G401.6 (cell line): ENCODE measurements at regions not wholly inside any gene's neighbourhood (a gene's known extent, or its start where the extent isn't known, plus 50 kb on each side); places are given as distances from the start of the nearest gene placed in this dataset.
"Not testable (repeated sequence)": the region's sequence is repeated elsewhere in the genome, so short reads cannot be mapped to it uniquely, and the experiment has no call there.

ENCODE experiments used
- FAIRE-seq: peaks from 2 replicates; lab custom pipeline; 2012; peaks lifted over from hg19 to GRCh38; lab: Jason Lieb, UNC

- FAIRE-seq: peak; percentile 33
Observed at GRCh38 chr13:18824678-18825077, 356.9 kb downstream of the TUBA3C start.

GRCh38 chr13:18822655-18823639 is 358.7 kb downstream of the TUBA3C start:
- FAIRE-seq: not testable (repeated sequence)

GRCh38 chr13:18773988-18774387 is 407.6 kb downstream of the TUBA3C start:
- not testable (repeated sequence) for FAIRE-seq

- FAIRE-seq: not testable (repeated sequence)
Observed at GRCh38 chr13:18741696-18742095, 439.9 kb downstream of the TUBA3C start.

GRCh38 chr13:18739310-18739709 is 442.3 kb downstream of the TUBA3C start:
- FAIRE-seq: no peak

- not testable (repeated sequence) for FAIRE-seq
Observed at GRCh38 chr13:18738086-18738485, 443.5 kb downstream of the TUBA3C start.

- FAIRE-seq: not testable (repeated sequence)
Observed at GRCh38 chr13:18727138-18727537, 454.5 kb downstream of the TUBA3C start.

GRCh38 chr13:18726524-18726923 is 455.1 kb downstream of the TUBA3C start:
- not testable (repeated sequence) for FAIRE-seq

GRCh38 chr13:18725242-18725822 is 456.3 kb downstream of the TUBA3C start:
- not testable (repeated sequence) for FAIRE-seq

- FAIRE-seq: no peak
Observed at GRCh38 chr13:18714889-18715288, 466.7 kb downstream of the TUBA3C start.

GRCh38 chr13:18710673-18711072 is 471.0 kb downstream of the TUBA3C start:
- not testable (repeated sequence) for FAIRE-seq

- not testable (repeated sequence) for FAIRE-seq
Observed at GRCh38 chr13:18706538-18706937, 475.1 kb downstream of the TUBA3C start.

GRCh38 chr13:18702464-18703247 is 479.0 kb downstream of the TUBA3C start:
- FAIRE-seq: not testable (repeated sequence)

GRCh38 chr13:18698332-18698731 is 483.3 kb downstream of the TUBA3C start:
- FAIRE-seq: not testable (repeated sequence)

- FAIRE-seq: not testable (repeated sequence)
Observed at GRCh38 chr13:18697851-18698250, 483.8 kb downstream of the TUBA3C start.

GRCh38 chr13:18697221-18697620 is 484.4 kb downstream of the TUBA3C start:
- not testable (repeated sequence) for FAIRE-seq

- FAIRE-seq: not testable (repeated sequence)
Observed at GRCh38 chr13:18677403-18677802, 504.2 kb downstream of the TUBA3C start.

GRCh38 chr13:18675268-18675667 is 506.4 kb downstream of the TUBA3C start:
- FAIRE-seq: not testable (repeated sequence)

GRCh38 chr13:18673794-18674193 is 507.8 kb downstream of the TUBA3C start:
- FAIRE-seq: not testable (repeated sequence)

GRCh38 chr13:18666585-18666984 is 515.0 kb downstream of the TUBA3C start:
- FAIRE-seq: not testable (repeated sequence)

GRCh38 chr13:18665716-18666115 is 515.9 kb downstream of the TUBA3C start:
- FAIRE-seq: not testable (repeated sequence)

- not testable (repeated sequence) for FAIRE-seq
Observed at GRCh38 chr13:18665124-18665523, 516.5 kb downstream of the TUBA3C start.
